Endothelial cell (in vitro differentiated cells): ENCODE measurements at regions not wholly inside any gene's neighbourhood (a gene's known extent, or its start where the extent isn't known, plus 50 kb on each side); places are given as distances from the start of the nearest gene placed in this dataset.

Experiments used
- DNase-seq: peaks from one replicate; pipeline ENCODE4 v3.0.0; 2021; ENCODE audit warnings: low spot score
- H3K27ac Mint-ChIP-seq: one replicate; pipeline ENCODE4 v1.8.0; 2021; ENCODE audit warnings: mixed read lengths, inconsistent platforms; ENCODE audit not compliant: unreplicated experiment
- H3K27me3 Mint-ChIP-seq: one replicate; pipeline ENCODE4 v1.8.0; 2021; ENCODE audit warnings: mild to moderate bottlenecking, moderate library complexity, mixed read lengths, inconsistent platforms; ENCODE audit not compliant: unreplicated experiment
- H3K36me3 Mint-ChIP-seq: one replicate; pipeline ENCODE4 v1.8.0; 2021; ENCODE audit warnings: mild to moderate bottlenecking, low read depth, mixed read lengths, inconsistent platforms; ENCODE audit not compliant: unreplicated experiment
- H3K4me1 Mint-ChIP-seq: one replicate; pipeline ENCODE4 v1.8.0; 2021; ENCODE audit warnings: mild to moderate bottlenecking, mixed read lengths, inconsistent platforms; ENCODE audit not compliant: unreplicated experiment
- H3K4me3 Mint-ChIP-seq: one replicate; pipeline ENCODE4 v1.8.0; 2021; ENCODE audit warnings: mild to moderate bottlenecking, mixed read lengths, inconsistent platforms; ENCODE audit not compliant: unreplicated experiment
- H3K9me3 Mint-ChIP-seq: one replicate; pipeline ENCODE4 v1.8.0; 2021; ENCODE audit warnings: mixed read lengths, inconsistent platforms; ENCODE audit not compliant: unreplicated experiment
- TF ChIP-seq, protein P1 (sequence below): fragments of 200-600 bp; sonication (generic); IDR thresholded peaks from one replicate; pipeline ENCODE4 v1.5.0; 2021; ENCODE audit warnings: antibody characterized with exemption; ENCODE audit not compliant: unreplicated experiment

DNA sequence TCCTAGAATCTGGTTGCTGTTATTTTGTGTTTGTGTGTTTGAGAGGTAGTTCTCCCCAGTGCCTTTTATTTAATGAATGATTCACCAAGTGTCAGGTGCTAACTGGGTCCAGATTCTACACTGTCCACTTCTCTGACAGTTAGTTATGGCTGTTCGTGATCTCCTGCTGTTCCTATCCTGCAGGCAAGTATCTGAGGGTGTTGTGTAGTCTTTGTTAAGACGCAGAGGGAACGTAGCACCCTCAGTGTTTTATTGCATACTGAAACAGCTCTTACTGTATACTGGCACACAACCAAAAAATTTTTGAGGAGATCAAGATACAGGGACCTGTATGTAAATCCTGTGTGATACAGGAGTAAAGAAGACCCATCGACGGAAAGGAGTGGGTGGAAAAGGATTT is 1271.3 kb downstream of the ROBO1 start:
- no peaks in the 10 kb centered on the region for H3K9me3 Mint-ChIP-seq
- DNase-seq, result no peak
- TF ChIP-seq, protein P1, sequence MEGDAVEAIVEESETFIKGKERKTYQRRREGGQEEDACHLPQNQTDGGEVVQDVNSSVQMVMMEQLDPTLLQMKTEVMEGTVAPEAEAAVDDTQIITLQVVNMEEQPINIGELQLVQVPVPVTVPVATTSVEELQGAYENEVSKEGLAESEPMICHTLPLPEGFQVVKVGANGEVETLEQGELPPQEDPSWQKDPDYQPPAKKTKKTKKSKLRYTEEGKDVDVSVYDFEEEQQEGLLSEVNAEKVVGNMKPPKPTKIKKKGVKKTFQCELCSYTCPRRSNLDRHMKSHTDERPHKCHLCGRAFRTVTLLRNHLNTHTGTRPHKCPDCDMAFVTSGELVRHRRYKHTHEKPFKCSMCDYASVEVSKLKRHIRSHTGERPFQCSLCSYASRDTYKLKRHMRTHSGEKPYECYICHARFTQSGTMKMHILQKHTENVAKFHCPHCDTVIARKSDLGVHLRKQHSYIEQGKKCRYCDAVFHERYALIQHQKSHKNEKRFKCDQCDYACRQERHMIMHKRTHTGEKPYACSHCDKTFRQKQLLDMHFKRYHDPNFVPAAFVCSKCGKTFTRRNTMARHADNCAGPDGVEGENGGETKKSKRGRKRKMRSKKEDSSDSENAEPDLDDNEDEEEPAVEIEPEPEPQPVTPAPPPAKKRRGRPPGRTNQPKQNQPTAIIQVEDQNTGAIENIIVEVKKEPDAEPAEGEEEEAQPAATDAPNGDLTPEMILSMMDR, result no peak
- H3K4me3 Mint-ChIP-seq, result no peak overlapping the region
- H3K36me3 Mint-ChIP-seq, result no peaks in the 10 kb centered on the region
- no peak overlapping the region for H3K27ac Mint-ChIP-seq
- no peaks in the 10 kb centered on the region for H3K4me1 Mint-ChIP-seq
- H3K27me3 Mint-ChIP-seq, result no peaks in the 10 kb centered on the region

DNA sequence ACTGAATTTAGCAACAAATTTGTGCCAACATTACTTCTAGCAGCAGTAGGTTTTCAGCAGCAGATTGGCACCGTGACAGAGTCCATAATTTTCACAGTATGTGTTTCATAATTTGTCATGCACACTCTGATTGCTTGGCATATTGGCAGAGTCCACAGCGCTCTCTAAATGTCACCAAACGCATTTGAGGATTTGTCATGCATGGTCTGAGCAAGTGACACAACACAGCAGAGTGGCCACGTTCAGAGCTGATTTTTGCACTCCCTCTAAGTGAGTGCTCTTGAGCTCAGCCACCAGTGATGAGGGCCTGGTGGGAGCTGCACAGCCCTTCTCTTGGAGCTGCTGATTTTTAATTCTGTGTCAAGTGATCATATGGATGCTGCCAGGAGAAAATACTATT is 1270.8 kb downstream of the ROBO1 start:
- no peak for DNase-seq
- no peak overlapping the region for H3K27ac Mint-ChIP-seq
- H3K9me3 Mint-ChIP-seq, result no peaks in the 10 kb centered on the region
- H3K4me1 Mint-ChIP-seq, result no peaks in the 10 kb centered on the region
- TF ChIP-seq, protein P1, result no peak
- H3K27me3 Mint-ChIP-seq, result no peaks in the 10 kb centered on the region
- H3K4me3 Mint-ChIP-seq, result no peak overlapping the region
- no peaks in the 10 kb centered on the region for H3K36me3 Mint-ChIP-seq

DNA sequence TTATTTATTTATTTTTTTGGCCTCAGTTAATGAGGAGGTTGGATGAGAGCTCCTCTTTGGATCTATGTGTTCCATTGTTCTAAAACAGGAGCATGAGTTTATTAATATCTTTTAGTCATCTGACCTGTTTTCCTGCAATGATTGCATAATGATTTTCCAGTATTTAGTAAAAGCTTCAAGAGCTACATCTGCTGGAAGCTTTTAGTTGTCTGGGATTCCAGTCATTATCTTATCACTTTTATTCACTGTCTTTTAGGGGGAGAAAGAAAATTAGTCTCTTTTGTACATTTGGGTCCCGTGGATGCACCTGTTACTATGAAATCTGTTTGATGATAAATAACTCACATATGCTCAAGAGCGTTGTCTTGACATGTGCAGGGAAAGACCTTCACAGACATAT is 1270.0 kb downstream of the ROBO1 start:
- Mint-ChIP-seq H3K9me3 (no peaks in the 10 kb centered on the region), H3K27ac (no peak overlapping the region), H3K4me1 (no peaks in the 10 kb centered on the region), H3K27me3 (no peaks in the 10 kb centered on the region), H3K4me3 (no peak overlapping the region), H3K36me3 (no peaks in the 10 kb centered on the region)
- TF ChIP-seq, protein P1, result no peak
- no peak for DNase-seq

DNA sequence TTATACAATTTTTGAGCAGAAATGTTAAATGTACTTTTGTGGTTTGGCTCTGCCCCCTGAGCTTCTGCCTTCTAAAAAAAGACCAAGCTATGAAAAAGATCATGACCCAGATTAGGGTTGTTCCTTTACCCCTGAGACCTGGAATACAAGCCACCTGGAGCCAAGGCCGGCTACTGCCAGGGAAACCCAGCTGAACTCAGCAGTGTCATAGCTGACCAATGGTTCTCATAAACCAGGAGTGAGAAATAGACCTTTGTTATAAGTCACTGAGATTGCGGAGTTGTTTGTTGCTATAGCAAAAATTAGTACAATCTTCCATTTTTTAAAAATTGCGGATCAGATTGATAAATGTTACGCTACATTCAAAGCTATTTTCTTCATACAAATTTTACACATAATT is 1261.7 kb downstream of the ROBO1 start:
- Mint-ChIP-seq H3K36me3 (no peaks in the 10 kb centered on the region), H3K9me3 (no peaks in the 10 kb centered on the region), H3K4me1 (no peaks in the 10 kb centered on the region), H3K4me3 (no peak overlapping the region), H3K27me3 (no peaks in the 10 kb centered on the region), H3K27ac (no peak overlapping the region)
- TF ChIP-seq, protein P1, result no peak
- no peak for DNase-seq

DNA sequence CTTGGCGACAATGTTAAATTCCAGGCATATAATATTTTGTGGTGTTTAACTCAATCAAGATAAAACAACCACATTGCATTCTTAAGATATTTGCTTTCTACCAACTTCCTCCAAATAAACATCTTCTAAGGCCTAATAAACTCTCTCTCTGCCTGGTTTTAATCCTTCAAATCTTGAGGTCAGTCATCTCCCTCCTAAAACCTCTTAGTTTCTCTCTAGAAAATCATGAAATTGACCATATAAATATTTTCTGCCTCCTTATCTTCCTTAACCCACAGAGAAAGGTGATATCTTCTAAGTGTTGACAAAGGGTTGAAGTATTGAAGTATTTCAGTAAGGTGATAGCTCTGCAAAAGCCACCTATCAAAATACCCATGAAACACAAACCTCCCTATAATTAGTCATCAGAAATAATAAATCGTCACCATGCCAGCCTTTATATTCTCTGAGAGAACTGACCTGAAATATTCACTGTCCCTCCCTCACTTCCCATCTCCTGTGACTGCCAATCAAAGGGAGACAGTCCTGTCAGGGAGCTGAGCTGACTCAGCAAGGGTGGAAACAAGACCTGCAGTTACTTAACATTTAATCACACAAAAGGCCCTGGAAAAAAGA is 1261.1 kb downstream of the ROBO1 start:
- no peaks in the 10 kb centered on the region for H3K36me3 Mint-ChIP-seq
- no peak overlapping the region for H3K4me3 Mint-ChIP-seq

More for the DNA sequence above, 1261.1 kb downstream of the ROBO1 start:
- no peaks in the 10 kb centered on the region for H3K4me1 Mint-ChIP-seq
- no peaks in the 10 kb centered on the region for H3K27me3 Mint-ChIP-seq
- no peak for DNase-seq
- H3K27ac Mint-ChIP-seq, result no peak overlapping the region
- no peaks in the 10 kb centered on the region for H3K9me3 Mint-ChIP-seq
- TF ChIP-seq, protein P1, result no peak
